GM12892 (cell line): ENCODE measurements at regions not wholly inside any gene's neighbourhood (a gene's known extent, or its start where the extent isn't known, plus 50 kb on each side); places are given as distances from the start of the nearest gene placed in this dataset.

ENCODE experiments used
- POLR2A ChIP-seq: IDR thresholded peaks from 2 replicates; pipeline ENCODE4 v1.6.1; 2011; ENCODE audit warnings: low read depth, low read length, control low read depth
- POLR2AphosphoS5 ChIP-seq: IDR thresholded peaks from 2 replicates; pipeline ENCODE4 v1.6.1; 2011; ENCODE audit warnings: low read depth, low read length, control low read depth
- TAF1 ChIP-seq: IDR thresholded peaks from 2 replicates; pipeline ENCODE4 v1.6.1; 2011; ENCODE audit warnings: low read depth, mild to moderate bottlenecking, control low read depth, low read length, borderline replicate concordance

DNA sequence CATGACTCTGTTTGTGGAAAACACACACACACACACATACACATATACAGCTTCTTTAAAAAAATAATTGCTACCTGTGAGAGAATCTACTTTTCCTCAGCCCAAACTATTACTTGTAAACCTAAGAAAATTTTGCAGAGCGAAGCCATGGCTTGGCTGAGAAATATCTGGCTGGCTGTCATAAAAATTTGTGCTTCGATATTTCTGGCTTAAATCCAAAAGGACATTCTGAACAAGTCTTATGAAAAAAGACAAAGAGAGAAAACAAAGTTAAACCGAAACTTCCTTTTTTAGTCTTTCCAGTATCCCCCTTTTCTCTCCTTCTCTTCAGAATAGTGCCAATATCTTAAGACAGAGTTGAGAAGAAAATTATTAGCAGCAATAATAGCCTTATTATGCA is 2048.0 kb downstream of the SUCLG1 start:
- TF ChIP-seq TAF1 (no peak), POLR2A (no peak), POLR2AphosphoS5 (no peak)
